ENCODE measurements at regions not wholly inside any gene's neighbourhood (a gene's known extent, or its start where the extent isn't known, plus 50 kb on each side); places are given as distances from the start of the nearest gene placed in this dataset.

- CTCF ChIA-PET (ENCODE audit: partially characterized antibody): interaction anchor here (1.1 to 9.9 kb wide), 14 partner anchors 7 to 170 kb away, joined by 3 to 141 read pairs (median 5); no protein-coding TSS in a partner anchor
- no peak for FAIRE-seq
- Histone ChIP-seq H3K23me2 (ENCODE audit: low read depth, low read length) (no peaks in the 10 kb centered on the region), H4K91ac (replicated peaks; ENCODE audit: insufficient read length, low read length) (no peak overlapping the region), H3K14ac (ENCODE audit: insufficient read length) (no peak overlapping the region), H3K27ac (ENCODE audit: low read depth, low read length) (no peak overlapping the region), H3K79me2 (ENCODE audit: control insufficient read depth in 1 of 2, insufficient read depth in 2 of 2, low read length in 2 of 2) (no peaks in the 10 kb centered on the region), H3K79me1 (ENCODE audit: low read depth, low read length) (no peaks in the 10 kb centered on the region), H4K20me1 (replicated peaks in 1 of 2; ENCODE audit: control insufficient read depth in 1 of 2, insufficient read depth in 2 of 2, low read length in 2 of 2) (no peaks in the 10 kb centered on the region), H2BK120ac (replicated peaks; ENCODE audit: low read depth, low read length) (no peak overlapping the region), H3K27me3 (replicated peaks in 1 of 4; ENCODE audit: control insufficient read depth in 3 of 4, extremely low read depth in 1 of 4, insufficient read depth in 3 of 4, low read length in 3 of 4) (no peaks in the 10 kb centered on the region), H3K18ac (ENCODE audit: extremely low read depth, low read length) (no peak overlapping the region), H4K8ac (ENCODE audit: extremely low read depth, insufficient read depth, low read length) (no peak overlapping the region), H2AK5ac (ENCODE audit: low read depth, low read length) (no peak overlapping the region), H3K4me2 (ENCODE audit: insufficient read depth in 1 of 2, low read depth in 2 of 2, low read length in 2 of 2) (no peak overlapping the region), H3K4me3 (ENCODE audit: extremely low read depth in 1 of 4, insufficient read depth in 2 of 4, low read depth in 3 of 4, low read length in 4 of 4) (no peak overlapping the region), H3K56ac (replicated peaks; ENCODE audit: insufficient read length, low read depth, low read length) (no peak overlapping the region), H3K4ac (replicated peaks; ENCODE audit: insufficient read length, low read depth, low read length) (no peak overlapping the region), H2BK15ac (ENCODE audit: low read length) (no peak overlapping the region), H3K36me3 (ENCODE audit: control insufficient read depth in 2 of 4, insufficient read depth in 4 of 4, low read length in 3 of 4) (no peaks in the 10 kb centered on the region), H3K9ac (replicated peaks in 1 of 4; ENCODE audit: extremely low read depth in 1 of 4, low read depth in 3 of 4, low read length in 3 of 4) (no peak overlapping the region), H3K23ac (ENCODE audit: insufficient read length) (no peak overlapping the region), H3K9me3 (ENCODE audit: insufficient read depth in 2 of 2, low read depth in 1 of 2, low read length in 1 of 2) (no peaks in the 10 kb centered on the region), H4K5ac (ENCODE audit: insufficient read length, low read depth, low read length) (no peak overlapping the region), H2BK12ac (ENCODE audit: low read depth, low read length) (no peak overlapping the region), H2BK20ac (ENCODE audit: low read length) (no peak overlapping the region), H2AFZ (ENCODE audit: low read length) (no peak overlapping the region), H3K4me1 (replicated peaks in 1 of 4; ENCODE audit: control insufficient read depth in 3 of 4, insufficient read depth in 4 of 4, low read length in 3 of 4) (no peaks in the 10 kb centered on the region), H2BK5ac (ENCODE audit: low read depth, low read length) (no peak overlapping the region)
- POLR2A ChIA-PET (ENCODE audit: partially characterized antibody): no interaction called here
- TF ChIP-seq, protein P1, sequence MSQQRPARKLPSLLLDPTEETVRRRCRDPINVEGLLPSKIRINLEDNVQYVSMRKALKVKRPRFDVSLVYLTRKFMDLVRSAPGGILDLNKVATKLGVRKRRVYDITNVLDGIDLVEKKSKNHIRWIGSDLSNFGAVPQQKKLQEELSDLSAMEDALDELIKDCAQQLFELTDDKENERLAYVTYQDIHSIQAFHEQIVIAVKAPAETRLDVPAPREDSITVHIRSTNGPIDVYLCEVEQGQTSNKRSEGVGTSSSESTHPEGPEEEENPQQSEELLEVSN (IDR thresholded peaks at IDR 0.05): no peak
- TF ChIP-seq, protein P2, sequence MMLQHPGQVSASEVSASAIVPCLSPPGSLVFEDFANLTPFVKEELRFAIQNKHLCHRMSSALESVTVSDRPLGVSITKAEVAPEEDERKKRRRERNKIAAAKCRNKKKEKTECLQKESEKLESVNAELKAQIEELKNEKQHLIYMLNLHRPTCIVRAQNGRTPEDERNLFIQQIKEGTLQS (IDR thresholded peaks at IDR 0.05; ENCODE audit: insufficient read depth, low read depth, low read length): no peak
- no peak for TF ChIP-seq ZNF274 (IDR thresholded peaks at IDR 0.05; ENCODE audit: borderline replicate concordance, extremely low read depth, low read length)
- WGBS, 2 experiments (ENCODE audit: extremely low coverage in 1 of 2, insufficient coverage in 1 of 2, insufficient read length in 1 of 2, insufficient replicate concordance in 2 of 2, low coverage in 1 of 2, low lambda C conversion rate in 2 of 2, missing lambda C conversion rate in 1 of 2): 84% methylated on average over 5 of the region's 5 CpGs; no CpG with 5 or more reads in 1 of the 2 experiments
- DNase-seq (ENCODE audit: low read depth in 1 of 2, low spot score in 2 of 2): no peak
These were observed 319.5 kb upstream of the OR4E1 start for GRCh38 chr14:21993070-21993469.
